K562 (cell line): ENCODE measurements at regions not wholly inside any gene's neighbourhood (a gene's known extent, or its start where the extent isn't known, plus 50 kb on each side); places are given as distances from the start of the nearest gene placed in this dataset.

ENCODE experiments used
- ATAC-seq: fragments of 200-7000 bp; cut with Tn5 transposase; 3 replicates; pipeline ENCODE4 v1.9.1; 2020; ENCODE audit warnings: moderate library complexity
- BruUV-seq: library from RNA; stranded (reverse); fragments of 400-500 nt; replicated peaks from 2 replicates; lab custom pipeline; 2021; lab: Mats Ljungman, UMichigan
- CTCF ChIA-PET: fragments of 300-600 bp; formaldehyde crosslinking; extraction: SDS; loops from one replicate; lab custom pipeline; 2021; ENCODE audit warnings: low intra/inter-chr PET ratio; lab: Yijun Ruan, JAX
- POLR2A ChIA-PET: fragments of 300-600, 350-650 bp; sonication (Branson Sonifier 250); formaldehyde crosslinking; extraction: SDS; loops from one replicate; lab custom pipeline; 2021; ENCODE audit warnings: antibody characterized with exemption, inconsistent platforms; lab: Yijun Ruan, JAX
- DNase-seq, 4 experiments: peaks; one replicate each; pipeline versions ENCODE4 v3.0.0 to v3.0.0-alpha.2; 2011 to 2018; ENCODE audit warnings: low spot score in 3 of 4, mixed read lengths in 3 of 4; ENCODE audit errors: extremely low read depth in 1 of 4
- FAIRE-seq: peaks from 2 replicates; lab custom pipeline; 2011; peaks lifted over from hg19 to GRCh38; lab: Jason Lieb, UNC
- H2AFZ ChIP-seq: 2 replicates; pipeline ENCODE4 v1.6.0; 2011; ENCODE audit warnings: low read depth, low read length, control low read depth, inconsistent platforms
- H3K27ac ChIP-seq: fragments of 200-600 bp; 3 replicates; pipeline ENCODE4 v1.8.0; 2011; ENCODE audit warnings: low read depth, mild to moderate bottlenecking, control low read depth, inconsistent platforms, low read length, moderate library complexity, mixed read lengths; ENCODE audit errors: extremely low read depth
- H3K27me3 ChIP-seq, 2 experiments: fragments of 300-600 bp in 1 of 2; 2 replicates in 1 of 2; 3 replicates in 1 of 2; pipeline versions ENCODE4 v1.6.0 to v1.8.0; 2011; ENCODE audit warnings: inconsistent platforms in 2 of 2, low read length in 2 of 2, mild to moderate bottlenecking in 1 of 2, mixed read lengths in 1 of 2, moderate library complexity in 1 of 2; ENCODE audit not compliant: control insufficient read depth in 2 of 2, insufficient read depth in 2 of 2
- H3K36me3 ChIP-seq: fragments of 300-600 bp; 3 replicates; pipeline ENCODE4 v1.8.0; 2011; ENCODE audit warnings: mild to moderate bottlenecking, low read length, inconsistent platforms; ENCODE audit not compliant: control insufficient read depth, insufficient read depth
- H3K4me1 ChIP-seq, 2 experiments: fragments of 200-600 bp in 1 of 2; replicated peaks in 1 of 2; 2 replicates in 1 of 2; 3 replicates in 1 of 2; pipeline versions ENCODE4 v1.5.1 to v1.8.0; 2011; ENCODE audit warnings: inconsistent platforms in 2 of 2, low read length in 2 of 2, mild to moderate bottlenecking in 1 of 2, mixed read lengths in 1 of 2, moderate library complexity in 1 of 2; ENCODE audit not compliant: control insufficient read depth in 2 of 2, insufficient read depth in 2 of 2
- H3K4me2 ChIP-seq: 2 replicates; pipeline ENCODE4 v1.6.1; 2011; ENCODE audit warnings: low read length, control low read depth, inconsistent platforms, mixed read lengths; ENCODE audit not compliant: insufficient read depth
- H3K4me3 ChIP-seq: fragments of 200-600 bp; sonication (generic), shearing (Covaris generic); 2 replicates; pipeline ENCODE4 v1.5.1; 2016; ENCODE audit warnings: control low read depth, inconsistent platforms
- H3K79me2 ChIP-seq: fragments of 200-600 bp; 3 replicates; pipeline ENCODE4 v1.8.0; 2011; ENCODE audit warnings: low read length, inconsistent platforms; ENCODE audit not compliant: control insufficient read depth, insufficient read depth
- H3K9ac ChIP-seq, 2 experiments: 2 replicates each; pipeline versions ENCODE4 v1.6.0 to v1.6.1; 2011; ENCODE audit warnings: low read depth in 2 of 2, low read length in 2 of 2, control low read depth in 1 of 2, inconsistent platforms in 1 of 2, mild to moderate bottlenecking in 1 of 2, mixed read lengths in 1 of 2; ENCODE audit not compliant: insufficient read depth in 1 of 2
- H3K9me1 ChIP-seq: one replicate; pipeline ENCODE4 v1.6.0; 2011; ENCODE audit warnings: inconsistent platforms, mild to moderate bottlenecking, low read length, moderate library complexity; ENCODE audit not compliant: control insufficient read depth, insufficient read depth
- H3K9me3 ChIP-seq: replicated peaks from 2 replicates; pipeline ENCODE4 v1.5.1; 2011; ENCODE audit warnings: low read depth, low read length, inconsistent platforms; ENCODE audit not compliant: control insufficient read depth, insufficient read depth
- H4K20me1 ChIP-seq: replicated peaks from 2 replicates; pipeline ENCODE4 v1.6.1; 2011; ENCODE audit warnings: low read length, inconsistent platforms, mixed read lengths; ENCODE audit not compliant: control insufficient read depth, insufficient read depth
- CBX2 ChIP-seq: fragments of 200-600 bp; sonication (generic); IDR thresholded peaks from one replicate; pipeline ENCODE4 v1.6.1; 2012; ENCODE audit warnings: mild to moderate bottlenecking, low read length, inconsistent platforms; ENCODE audit not compliant: insufficient read depth, poor library complexity, severe bottlenecking
- FOXO4 ChIP-seq: fragments of 450-650 bp; formaldehyde crosslinking; IDR thresholded peaks from 2 replicates; pipeline ENCODE4 v1.4.0; 2020; ENCODE audit warnings: mild to moderate bottlenecking, moderate library complexity
- IFI16 ChIP-seq: fragments of 250-450 bp; sonication (Bioruptor Pico); IDR thresholded peaks from 2 replicates; pipeline ENCODE4 v2.1.2; 2022; ENCODE audit warnings: mild to moderate bottlenecking, inconsistent platforms
- PHF8 ChIP-seq: fragments of 200-600 bp; sonication (generic); IDR thresholded peaks from 2 replicates; pipeline ENCODE4 v1.6.1; 2012; ENCODE audit warnings: mixed run types, mild to moderate bottlenecking, inconsistent platforms, low read length, moderate library complexity, borderline replicate concordance
- RBM34 ChIP-seq: fragments of 200-400 bp; formaldehyde crosslinking; IDR thresholded peaks from 2 replicates; pipeline ENCODE4 v1.6.1; 2018; ENCODE audit warnings: low read length, borderline replicate concordance; ENCODE audit not compliant: insufficient read depth
- RREB1 ChIP-seq: fragments of 250-450 bp; sonication (Bioruptor Pico); IDR thresholded peaks from 2 replicates; pipeline ENCODE4 v1.4.0; 2020
- SIN3B ChIP-seq: fragments of 450-650 bp; IDR thresholded peaks from 2 replicates; pipeline ENCODE4 v1.6.1; 2017; ENCODE audit warnings: low read depth, mild to moderate bottlenecking, moderate library complexity
- SMARCE1 ChIP-seq: fragments of 450-650 bp; IDR thresholded peaks from 2 replicates; pipeline ENCODE4 v1.7.1; 2016; ENCODE audit warnings: mild to moderate bottlenecking
- TFAM ChIP-seq: fragments of 250-450 bp; sonication (Bioruptor Pico); conservative IDR thresholded peaks from 2 replicates; pipeline ENCODE4 v1.5.0; 2021; ENCODE audit warnings: mild to moderate bottlenecking, moderate library complexity
- ZBTB43 ChIP-seq: sonication (generic); formaldehyde crosslinking; IDR thresholded peaks from 2 replicates; pipeline ENCODE4 v1.8.0; 2023; ENCODE audit warnings: mild to moderate bottlenecking, missing genetic modification reagents
- ZC3H4 ChIP-seq: sonication (generic); formaldehyde crosslinking; IDR thresholded peaks from 2 replicates; pipeline ENCODE4 v1.9.0; 2021; ENCODE audit warnings: missing genetic modification reagents, borderline replicate concordance
- ZFX ChIP-seq: sonication (generic); formaldehyde crosslinking; IDR thresholded peaks from 2 replicates; pipeline ENCODE4 v1.8.0; 2022; ENCODE audit warnings: mild to moderate bottlenecking, missing genetic modification reagents, moderate library complexity
- ZNF316 ChIP-seq: fragments of 450-650 bp; IDR thresholded peaks from 2 replicates; pipeline ENCODE4 v1.6.1; 2016
- WGBS: fragments of 100-300 bp; shearing (Covaris generic); methylation state at CpG from one replicate; pipeline ENCODE4 v1.1.6; 2016; ENCODE audit warnings: low coverage, mixed read lengths; ENCODE audit not compliant: insufficient coverage; ENCODE audit errors: missing lambda C conversion rate; 5-methylcytosine and 5-hydroxymethylcytosine counted together
- in situ Hi-C: fragments of 300-500 bp; cut with MboI; formaldehyde crosslinking; loops from 4 replicates; pipeline ENCODE4 v1.15.0; 2018; ENCODE audit warnings: inconsistent platforms, mixed read lengths
- intact Hi-C: fragments of 100-400 bp; cut with micrococcal nuclease; formaldehyde crosslinking; loops from 2 replicates; pipeline ENCODE4 v1.14.2; 2022

- TF ChIP-seq TFAM (CRISPR knock-in tag) (no peak), IFI16 (CRISPR knock-in tag) (no peak), ZNF316 (no peak)
- TF ChIP-seq, all 486 proteins: peak for 0
These were observed 110.7 kb downstream of the TMX3 start (continued) for GRCh38 chr18:68604256-68604655.

- ATAC-seq (no peak), FAIRE-seq (no peak), DNase-seq (no peak)
- no peaks in the 10 kb centered on the region for H3K9me3 ChIP-seq
- intact Hi-C loops, result no loop called here
- no peaks in the 10 kb centered on the region for H3K36me3 ChIP-seq
- H3K27me3 ChIP-seq, result no peaks in the 10 kb centered on the region
- no peak overlapping the region for H3K27ac ChIP-seq
- H3K9ac ChIP-seq, result no peak overlapping the region
- ChIA-PET POLR2A (no interaction called here), CTCF (no interaction called here)
- H3K4me3 ChIP-seq, result no peak overlapping the region
- H3K9me1 ChIP-seq, result no peaks in the 10 kb centered on the region
- whole genome bisulfite sequencing, result 9% methylated on average over 2 of the region's 2 CpGs
- in situ Hi-C loops, result no loop called here
- H2AFZ ChIP-seq, result no peak overlapping the region
- BruUV-seq, result no TSS peak
- H3K4me2 ChIP-seq, result no peak overlapping the region
- H3K79me2 ChIP-seq, result no peaks in the 10 kb centered on the region
- no peaks in the 10 kb centered on the region for H4K20me1 ChIP-seq
- no peaks in the 10 kb centered on the region for H3K4me1 ChIP-seq
- TF ChIP-seq FOXO4 (no peak), CBX2 (no peak), SIN3B (no peak), SMARCE1 (no peak), RBM34 (no peak), ZBTB43 (CRISPR knock-in tag) (no peak), ZC3H4 (no peak), PHF8 (no peak), RREB1 (CRISPR knock-in tag) (no peak), ZFX (CRISPR knock-in tag) (no peak)
These were observed 118.9 kb downstream of the TMX3 start for GRCh38 chr18:68596016-68596415.
